IMR-90 (cell line): ENCODE measurements at regions not wholly inside any gene's neighbourhood (a gene's known extent, or its start where the extent isn't known, plus 50 kb on each side); places are given as distances from the start of the nearest gene placed in this dataset.
A peak's percentile ranks its signal among the peaks of the same experiment; 100 is the strongest.

Experiments used
- ATAC-seq: fragments of 200-7000 bp; cut with Tn5 transposase; 2 replicates; pipeline ENCODE4 v1.9.1; 2020; ENCODE audit warnings: low read depth, mild to moderate bottlenecking, moderate library complexity
- BruUV-seq: library from RNA; stranded (reverse); fragments of 400-500 nt; replicated peaks from 2 replicates; lab custom pipeline; 2021; lab: Mats Ljungman, UMichigan
- CTCF ChIA-PET: fragments of 300-600 bp; formaldehyde crosslinking; extraction: SDS; loops from one replicate; lab custom pipeline; 2021; ENCODE audit warnings: antibody characterized with exemption; lab: Yijun Ruan, JAX
- POLR2A ChIA-PET: fragments of 300-600 bp; sonication (Branson Sonifier 250); formaldehyde crosslinking; loops from one replicate; lab custom pipeline; 2022; ENCODE audit warnings: antibody characterized with exemption; ENCODE audit not compliant: unreplicated experiment; lab: Charles Lee
- DNase-seq: peaks from one replicate; pipeline ENCODE4 v3.0.0; 2013
- H2AFZ ChIP-seq: replicated peaks from 2 replicates; pipeline ENCODE3; 2013; ENCODE audit warnings: low read length, mild to moderate bottlenecking; ENCODE audit not compliant: poor library complexity
- H2AK5ac ChIP-seq: 2 replicates; pipeline ENCODE4 v1.6.1; 2013; ENCODE audit warnings: low read depth, low read length, inconsistent platforms
- H2AK9ac ChIP-seq: replicated peaks from 2 replicates; pipeline ENCODE3; 2013; ENCODE audit warnings: mild to moderate bottlenecking, low read depth, low read length, moderate library complexity; ENCODE audit not compliant: poor library complexity
- H2BK120ac ChIP-seq: 2 replicates; pipeline ENCODE4 v1.6.1; 2013; ENCODE audit warnings: low read depth, low read length, inconsistent platforms
- H2BK15ac ChIP-seq: 3 replicates; pipeline ENCODE4 v1.6.1; 2013; ENCODE audit warnings: low read depth, low read length, inconsistent platforms
- H2BK20ac ChIP-seq: 2 replicates; pipeline ENCODE4 v1.6.1; 2013; ENCODE audit warnings: low read depth, mild to moderate bottlenecking, inconsistent platforms, low read length, moderate library complexity
- H2BK5ac ChIP-seq: 2 replicates; pipeline ENCODE4 v1.6.1; 2013; ENCODE audit warnings: mild to moderate bottlenecking, low read depth, low read length, inconsistent platforms; ENCODE audit not compliant: poor library complexity, severe bottlenecking
- H3K14ac ChIP-seq: replicated peaks from 2 replicates; pipeline ENCODE4 v1.6.1; 2013; ENCODE audit warnings: low read depth, low read length, inconsistent platforms
- H3K18ac ChIP-seq: 2 replicates; pipeline ENCODE4 v1.6.1; 2013; ENCODE audit warnings: low read depth, low read length, control low read depth
- H3K23ac ChIP-seq: 2 replicates; pipeline ENCODE4 v1.6.1; 2013; ENCODE audit warnings: low read depth, low read length, inconsistent platforms
- H3K27ac ChIP-seq: 2 replicates; pipeline ENCODE4 v1.5.1; 2013; ENCODE audit warnings: mild to moderate bottlenecking, control low read depth, low read length; ENCODE audit not compliant: insufficient read depth
- H3K27me3 ChIP-seq: 2 replicates; pipeline ENCODE4 v1.6.1; 2013; ENCODE audit warnings: low read length; ENCODE audit not compliant: control insufficient read depth, insufficient read depth
- H3K36me3 ChIP-seq: 2 replicates; pipeline ENCODE4 v1.6.1; 2013; ENCODE audit warnings: low read length, mixed read lengths; ENCODE audit not compliant: control insufficient read depth, insufficient read depth
- H3K4ac ChIP-seq: 2 replicates; pipeline ENCODE4 v1.6.1; 2013; ENCODE audit warnings: low read depth, low read length, inconsistent platforms
- H3K4me1 ChIP-seq: 2 replicates; pipeline ENCODE4 v1.6.1; 2013; ENCODE audit warnings: low read length, mixed read lengths; ENCODE audit not compliant: control insufficient read depth, insufficient read depth
- H3K4me2 ChIP-seq: 2 replicates; pipeline ENCODE4 v1.6.1; 2013; ENCODE audit warnings: low read depth, mild to moderate bottlenecking, control low read depth, low read length, moderate library complexity
- H3K4me3 ChIP-seq: 2 replicates; pipeline ENCODE4 v1.5.1; 2013; ENCODE audit warnings: low read depth, mild to moderate bottlenecking, control low read depth, low read length, moderate library complexity; ENCODE audit not compliant: insufficient read depth
- H3K56ac ChIP-seq: 2 replicates; pipeline ENCODE4 v1.6.1; 2013; ENCODE audit warnings: low read length, inconsistent platforms; ENCODE audit not compliant: insufficient read depth; ENCODE audit errors: extremely low read depth
- H3K79me1 ChIP-seq, 2 experiments: 2 replicates each; pipeline ENCODE4 v1.6.1; 2013; ENCODE audit warnings: low read length in 2 of 2, inconsistent platforms in 1 of 2, low read depth in 1 of 2
- H3K9ac ChIP-seq: 2 replicates; pipeline ENCODE4 v1.6.1; 2013; ENCODE audit warnings: low read depth, low read length, control low read depth
- H3K9me1 ChIP-seq: 2 replicates; pipeline ENCODE4 v1.6.1; 2013; ENCODE audit warnings: low read length, inconsistent platforms; ENCODE audit not compliant: insufficient read depth
- H3K9me3 ChIP-seq: 2 replicates; pipeline ENCODE4 v1.6.1; 2013; ENCODE audit warnings: low read length; ENCODE audit not compliant: control insufficient read depth, insufficient read depth
- H4K20me1 ChIP-seq: 2 replicates; pipeline ENCODE4 v1.6.1; 2013; ENCODE audit warnings: low read length, inconsistent platforms; ENCODE audit not compliant: insufficient read depth
- H4K5ac ChIP-seq: 2 replicates; pipeline ENCODE4 v1.6.1; 2013; ENCODE audit warnings: mild to moderate bottlenecking, low read depth, low read length, control low read depth
- H4K8ac ChIP-seq, 2 experiments: 2 replicates each; pipeline ENCODE4 v1.6.1; 2013; ENCODE audit warnings: low read depth in 2 of 2, low read length in 2 of 2, control low read depth in 1 of 2, inconsistent platforms in 1 of 2
- H4K91ac ChIP-seq: 2 replicates; pipeline ENCODE4 v1.6.1; 2013; ENCODE audit warnings: low read depth, low read length, inconsistent platforms; ENCODE audit not compliant: insufficient read depth
- BHLHE40 ChIP-seq: fragments of 150-350 bp; IDR thresholded peaks from 2 replicates; pipeline ENCODE4 v1.6.1; 2016; ENCODE audit warnings: mild to moderate bottlenecking, low read depth, low read length
- CHD1 ChIP-seq: IDR thresholded peaks from 2 replicates; pipeline ENCODE4 v1.6.1; 2012; ENCODE audit warnings: low read depth, low read length, improper control_type of control experiment
- CTCF ChIP-seq: conservative IDR thresholded peaks from 2 replicates; pipeline ENCODE4 v1.5.1; 2012; ENCODE audit warnings: mild to moderate bottlenecking, low read depth, low read length, improper control_type of control experiment
- ELK1 ChIP-seq: fragments of 150-350 bp; IDR thresholded peaks from 2 replicates; pipeline ENCODE4 v1.6.1; 2016; ENCODE audit warnings: low read depth, mild to moderate bottlenecking, low read length, moderate library complexity, borderline replicate concordance
- MAFK ChIP-seq: IDR thresholded peaks from 2 replicates; pipeline ENCODE4 v1.6.1; 2012; ENCODE audit warnings: low read depth, low read length, improper control_type of control experiment
- MAZ ChIP-seq: IDR thresholded peaks from 2 replicates; pipeline ENCODE4 v1.6.1; 2012; ENCODE audit warnings: low read depth, mild to moderate bottlenecking, low read length, improper control_type of control experiment, moderate library complexity, borderline replicate concordance
- MXI1 ChIP-seq: IDR thresholded peaks from 2 replicates; pipeline ENCODE4 v1.6.1; 2012; ENCODE audit warnings: low read depth, mild to moderate bottlenecking, low read length, moderate library complexity, borderline replicate concordance
- NFE2L2 ChIP-seq: fragments of 150-350 bp; IDR thresholded peaks from 2 replicates; pipeline ENCODE4 v1.6.1; 2016; ENCODE audit warnings: low read depth, mild to moderate bottlenecking, low read length
- POLR2A ChIP-seq: IDR thresholded peaks from 2 replicates; pipeline ENCODE4 v1.6.1; 2012; ENCODE audit warnings: mild to moderate bottlenecking, low read depth, low read length
- RAD21 ChIP-seq: IDR thresholded peaks from 2 replicates; pipeline ENCODE4 v1.6.1; 2012; ENCODE audit warnings: low read length, improper control_type of control experiment
- SMC3 ChIP-seq: fragments of 150-350 bp; IDR thresholded peaks from 2 replicates; pipeline ENCODE4 v1.6.1; 2016; ENCODE audit warnings: low read depth, mild to moderate bottlenecking, antibody characterized with exemption, low read length, moderate library complexity
- WGBS, 2 experiments: methylation state at CpG; one replicate each; pipeline versions ENCODE4 v1.1.5 to v1.1.7; 2013; ENCODE audit warnings: missing lambda C conversion rate in 2 of 2; ENCODE audit not compliant: insufficient read length in 1 of 2; ENCODE audit errors: extremely low coverage in 2 of 2; 5-methylcytosine and 5-hydroxymethylcytosine counted together
- dilution Hi-C: fragments of 300-500 bp; cut with HindIII; formaldehyde crosslinking; loops from one replicate; pipeline ENCODE4 v1.14.3; 2018; ENCODE audit warnings: low sequenced_read_pairs; ENCODE audit not compliant: unreplicated experiment
- in situ Hi-C: fragments of 300-500 bp; cut with MboI; formaldehyde crosslinking; loops from 3 replicates; pipeline ENCODE4 v1.14.3; 2019; ENCODE audit warnings: low sequenced_read_pairs, inconsistent platforms, mixed read lengths
- intact Hi-C: fragments of 100-400 bp; cut with micrococcal nuclease; formaldehyde crosslinking; loops from 2 replicates; pipeline ENCODE4 v1.10.0; 2022

GRCh38 chr15:72982714-72983113, 69.5 kb upstream of the NEO1 start:
- Histone ChIP-seq H4K8ac (no peak overlapping the region), H3K9me3 (peaks cover 2% of the 10 kb centered on the region; the same call in 1 of the 2 replicates), H3K27ac (no peak overlapping the region), H3K27me3 (peaks cover 4% of the 10 kb centered on the region), H3K14ac (no peak overlapping the region), H3K18ac (no peak overlapping the region), H2BK20ac (no peak overlapping the region), H3K4ac (no peak overlapping the region), H3K9ac (no peak overlapping the region), H3K9me1 (no peaks in the 10 kb centered on the region), H2BK120ac (no peak overlapping the region), H3K4me1 (peaks cover 3% of the 10 kb centered on the region; the same call in 1 of the 2 replicates), H2AK5ac (no peak overlapping the region), H2AK9ac (no peak overlapping the region), H4K5ac (no peak overlapping the region), H2BK5ac (no peak overlapping the region), H3K4me2 (no peak overlapping the region), H2BK15ac (no peak overlapping the region), H2AFZ (no peak overlapping the region), H3K4me3 (no peak overlapping the region), H3K79me1 (no peaks in the 10 kb centered on the region), H3K23ac (no peak overlapping the region), H3K56ac (no peak overlapping the region), H4K20me1 (no peaks in the 10 kb centered on the region), H4K91ac (no peak overlapping the region), H3K36me3 (no peaks in the 10 kb centered on the region)
- intact Hi-C loops (no loop called here), in situ Hi-C loops (no loop called here), dilution Hi-C loops (no loop called here)
- no TSS peak for BruUV-seq
- TF ChIP-seq CTCF (no peak), SMC3 (no peak), NFE2L2 (no peak), RAD21 (no peak), ELK1 (no peak), BHLHE40 (no peak), MAZ (no peak), MXI1 (no peak), MAFK (no peak), POLR2A (no peak), CHD1 (no peak)
- POLR2A ChIA-PET: no interaction called here
- WGBS, 2 experiments: no CpG with 5 or more reads among the region's 2 CpGs
- peak; percentile 51; the same call in 1 of the 2 replicates for ATAC-seq
- CTCF ChIA-PET: no interaction called here
- DNase-seq: peak; percentile 41
